H54 (cell line): ENCODE measurements at regions not wholly inside any gene's neighbourhood (a gene's known extent, or its start where the extent isn't known, plus 50 kb on each side); places are given as distances from the start of the nearest gene placed in this dataset.

Experiments
- DNase-seq: peaks from one replicate; pipeline ENCODE4 v3.0.0; 2011; ENCODE audit warnings: low spot score, mixed read lengths; ENCODE audit not compliant: insufficient read length
- FAIRE-seq: peaks from 3 replicates; lab custom pipeline; 2011; peaks lifted over from hg19 to GRCh38; lab: Jason Lieb, UNC
- POLR2A ChIP-seq: IDR thresholded peaks from 2 replicates; pipeline ENCODE4 v1.6.1; 2011; ENCODE audit warnings: low read depth, mild to moderate bottlenecking, low read length

DNA sequence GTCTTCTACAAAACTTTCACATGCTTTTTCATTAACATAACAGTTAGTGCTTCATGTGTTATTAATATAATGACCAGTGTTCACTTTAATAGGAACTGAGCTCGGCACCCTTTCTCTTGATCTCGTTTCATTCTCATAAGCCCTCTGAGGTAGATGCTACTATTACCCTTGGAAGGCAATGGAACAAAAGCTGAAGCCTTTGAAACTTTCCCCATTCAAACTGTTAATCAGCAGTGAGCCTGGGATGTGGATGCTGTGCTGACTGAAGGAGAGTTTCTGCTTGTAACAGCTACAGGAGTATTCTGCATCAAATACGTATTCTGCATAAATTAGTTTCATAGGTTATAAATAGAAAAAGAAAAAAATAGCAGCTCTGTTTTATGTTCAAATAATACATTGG is 904.0 kb upstream of the CDH2 start:
- FAIRE-seq, result no peak
- TF ChIP-seq POLR2A, result no peak
- no peak for DNase-seq

DNA sequence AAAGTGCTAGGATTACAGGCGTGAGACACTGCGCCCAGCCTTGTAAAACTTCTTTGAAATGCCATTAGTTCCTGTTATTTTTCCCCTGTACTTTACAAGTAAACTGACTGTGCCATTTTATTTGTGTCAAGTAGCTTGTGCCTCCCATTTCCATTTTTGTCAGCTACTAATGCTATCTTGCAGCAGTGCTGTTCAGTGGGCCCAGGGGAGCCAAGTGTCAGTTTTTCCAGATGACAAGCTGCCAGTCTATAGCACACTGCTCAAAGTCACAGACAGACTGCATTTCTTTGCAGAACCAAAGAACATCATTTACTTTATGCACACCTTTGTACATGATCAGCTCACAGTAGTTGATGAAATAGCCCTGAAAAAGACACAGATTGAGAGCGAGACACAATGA is 901.3 kb upstream of the CDH2 start:
- DNase-seq (no peak), FAIRE-seq (no peak)
- no peak for TF ChIP-seq POLR2A

DNA sequence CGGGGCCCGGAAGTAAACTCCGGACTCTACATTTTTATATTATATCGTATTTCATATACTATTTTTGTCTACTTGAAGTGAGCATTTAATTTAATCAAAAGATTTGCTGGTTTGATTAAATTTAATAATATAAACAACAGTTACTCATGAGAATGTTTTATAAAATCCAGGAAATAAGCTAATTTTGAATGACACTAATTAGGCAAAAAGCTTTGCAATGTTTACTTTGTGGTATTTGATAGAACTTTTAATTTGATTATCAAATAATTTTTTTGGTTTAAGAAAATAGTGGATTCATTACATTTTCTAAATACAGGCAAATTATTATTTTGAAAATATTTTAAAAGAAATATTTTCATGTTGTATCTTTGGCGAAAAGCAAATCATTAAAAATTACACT is 900.4 kb upstream of the CDH2 start:
- DNase-seq (no peak), FAIRE-seq (no peak)
- no peak for TF ChIP-seq POLR2A

DNA sequence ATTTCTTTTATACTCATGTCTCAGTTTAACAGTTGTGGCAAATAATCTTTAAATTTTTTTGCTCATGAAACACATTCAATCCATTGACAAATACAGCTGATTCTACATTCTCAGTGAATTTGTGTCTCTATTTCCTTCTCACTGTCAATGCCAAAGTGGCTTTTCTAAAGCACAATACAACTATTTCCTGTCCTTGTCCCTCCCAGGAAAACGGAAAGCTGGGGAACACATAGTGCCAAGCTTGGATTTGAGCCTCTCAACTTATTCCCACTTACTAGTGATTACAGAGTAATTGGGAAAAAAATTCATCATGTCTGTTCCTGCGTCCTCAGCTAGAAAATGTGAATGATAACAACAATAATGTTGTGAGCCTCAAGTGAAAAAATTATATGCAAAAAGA is 899.7 kb upstream of the CDH2 start:
- no peak for TF ChIP-seq POLR2A
- FAIRE-seq (no peak), DNase-seq (no peak)

DNA sequence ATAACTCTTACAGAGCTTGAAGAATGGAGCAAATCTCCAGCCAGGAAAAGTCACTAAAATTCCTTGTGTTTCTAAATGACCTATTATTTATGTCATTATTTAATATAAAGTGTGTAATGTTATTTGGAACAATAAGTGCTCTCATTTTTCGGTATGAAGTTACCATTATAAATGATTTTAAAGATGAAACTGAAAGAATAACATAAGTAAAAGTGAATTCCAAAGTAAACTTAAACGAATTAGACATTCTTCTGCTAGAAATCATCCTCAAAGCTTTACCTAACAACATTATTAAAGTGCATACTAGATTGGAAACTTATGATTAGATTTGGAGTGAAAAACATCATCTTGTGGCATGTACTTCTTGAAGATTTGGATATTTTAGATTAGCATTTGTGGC is 897.2 kb upstream of the CDH2 start:
- no peak for FAIRE-seq
- no peak for TF ChIP-seq POLR2A
- DNase-seq, result no peak

DNA sequence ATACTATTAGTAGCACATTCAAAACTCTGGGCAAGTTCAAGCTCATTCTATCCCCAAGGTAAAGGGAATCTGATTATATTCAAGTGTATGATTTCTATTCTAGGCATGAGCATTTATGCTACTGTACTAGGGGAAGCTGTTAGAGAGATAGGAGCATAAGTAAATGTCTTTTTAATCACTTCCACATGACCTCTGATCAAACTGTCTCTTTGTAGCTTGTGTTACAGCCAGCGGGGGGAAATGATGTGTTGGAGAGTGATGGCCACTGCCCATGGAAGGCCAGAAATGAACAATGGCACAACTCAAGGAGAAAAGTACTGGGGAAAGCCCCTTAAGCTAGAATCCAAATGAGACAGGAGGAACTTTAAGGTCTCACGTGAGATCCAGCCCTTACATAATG is 894.9 kb upstream of the CDH2 start:
- TF ChIP-seq POLR2A, result no peak
- FAIRE-seq, result no peak
- no peak for DNase-seq

DNA sequence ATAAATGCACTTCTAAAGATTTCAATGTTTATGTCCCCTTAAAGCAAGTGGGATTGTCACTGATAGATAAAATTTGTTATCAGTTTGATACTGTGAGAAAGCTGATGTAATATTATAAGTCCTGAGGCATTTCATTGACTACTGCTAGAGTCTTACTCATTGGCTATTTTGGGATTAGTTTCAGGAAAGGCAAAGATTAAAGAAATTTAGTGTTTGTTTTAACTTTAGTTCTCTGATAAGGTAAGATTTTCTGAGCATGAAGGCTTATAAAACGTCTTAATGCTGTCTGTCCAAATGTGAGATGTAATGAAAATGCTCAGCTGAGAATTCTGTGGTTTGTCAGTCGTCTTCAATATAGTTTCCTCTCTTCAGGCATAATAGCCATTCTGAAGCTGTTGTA is 886.4 kb upstream of the CDH2 start:
- DNase-seq (no peak), FAIRE-seq (no peak)
- no peak for TF ChIP-seq POLR2A

DNA sequence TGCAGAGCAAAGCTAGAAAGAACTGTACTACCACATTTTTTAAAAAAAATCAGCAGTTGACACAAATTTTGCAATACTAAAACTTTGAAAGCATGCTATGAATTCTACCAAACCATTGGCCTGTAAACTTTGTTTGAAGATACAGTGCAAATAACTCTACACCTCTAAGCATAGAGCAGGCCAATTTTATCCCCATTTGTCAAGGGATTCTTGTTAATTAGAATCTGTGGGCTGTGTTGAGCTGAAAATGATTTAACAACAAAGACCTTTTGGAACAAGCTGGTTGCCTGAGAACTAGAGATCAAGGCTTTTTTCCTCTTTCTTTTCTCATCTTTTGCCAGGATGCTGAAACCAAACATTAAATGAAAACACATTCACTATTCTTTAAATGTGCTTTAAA is 886.0 kb upstream of the CDH2 start:
- FAIRE-seq (no peak), DNase-seq (no peak)
- no peak for TF ChIP-seq POLR2A

DNA sequence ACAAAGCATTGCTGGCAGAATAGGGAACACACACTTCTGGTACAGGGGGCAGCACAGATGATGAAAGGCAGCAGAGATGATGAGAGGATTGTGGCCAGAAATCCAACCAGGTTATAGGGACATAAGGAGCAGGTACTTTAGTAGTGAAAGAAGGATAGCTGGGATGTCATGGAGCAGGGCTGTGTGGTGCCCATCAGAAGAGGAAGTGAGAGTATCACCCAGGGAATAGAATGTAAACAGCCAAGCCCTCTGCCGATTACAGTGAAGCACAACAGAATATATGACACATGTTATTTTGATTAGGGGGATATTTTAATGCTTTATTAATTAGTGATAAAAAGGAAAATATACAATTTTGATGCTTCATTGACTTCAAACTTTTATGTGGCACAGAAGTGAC is 883.4 kb upstream of the CDH2 start:
- DNase-seq (no peak), FAIRE-seq (no peak)
- TF ChIP-seq POLR2A, result no peak

DNA sequence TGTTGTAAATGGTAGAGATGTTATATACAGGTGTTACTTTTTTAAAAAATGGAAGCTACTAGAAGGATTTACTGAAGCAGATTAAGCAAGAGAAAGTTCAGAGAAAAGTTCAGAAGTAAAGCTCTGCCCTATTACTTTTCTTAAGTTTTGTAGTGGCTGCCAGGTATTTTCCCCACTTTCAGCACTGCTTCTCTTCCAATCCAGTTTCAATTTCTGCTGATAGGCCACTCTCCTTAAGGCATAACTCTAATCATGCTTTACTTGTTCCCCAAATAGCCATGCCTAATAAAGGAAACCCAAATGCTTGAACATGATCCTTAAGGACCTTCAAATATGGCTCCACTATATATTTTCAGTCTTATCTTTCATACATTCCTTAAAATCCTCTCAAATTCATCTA is 880.8 kb upstream of the CDH2 start:
- FAIRE-seq, result no peak

DNA sequence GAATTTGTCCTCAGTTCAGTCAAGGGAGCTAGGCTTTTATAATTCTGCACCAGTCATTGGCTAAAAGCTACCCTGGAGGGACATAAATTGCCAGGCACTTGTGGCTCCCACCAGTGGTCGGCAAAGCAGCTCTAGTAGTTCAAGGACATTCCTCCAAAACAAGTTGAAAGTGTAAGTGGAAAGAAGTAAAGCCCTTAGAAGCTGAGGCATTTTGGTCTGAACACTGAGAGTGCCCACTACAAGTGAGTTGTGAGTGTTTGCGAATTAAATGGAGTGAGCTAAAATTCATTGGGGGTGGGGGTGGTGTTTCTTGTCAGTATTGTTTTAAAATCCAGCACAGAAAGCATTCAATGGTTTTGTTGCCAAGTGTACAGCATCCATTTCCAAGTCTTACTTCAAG is 879.9 kb upstream of the CDH2 start:
- DNase-seq, result no peak
- no peak for FAIRE-seq
- TF ChIP-seq POLR2A, result no peak

More for the DNA sequence above, 880.8 kb upstream of the CDH2 start:
- no peak for DNase-seq
- TF ChIP-seq POLR2A, result no peak

DNA sequence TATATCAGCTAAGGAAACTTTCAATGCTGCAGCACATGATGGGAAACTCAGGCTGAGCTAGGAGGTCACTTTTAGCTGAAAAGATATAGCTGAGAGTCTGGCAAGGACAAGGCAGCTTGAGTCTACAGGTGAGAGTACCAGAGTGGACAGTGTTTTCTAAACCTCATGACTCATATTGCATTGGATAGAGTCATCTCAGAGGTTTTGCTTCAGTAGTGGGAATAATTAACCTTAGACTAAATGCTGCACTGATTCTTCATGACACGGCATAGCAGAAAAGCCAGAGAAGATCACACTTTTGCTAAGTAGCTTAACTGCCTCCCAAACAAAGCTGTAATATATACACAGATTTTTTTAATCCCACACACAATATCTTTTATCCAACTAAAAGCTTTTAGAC is 865.0 kb upstream of the CDH2 start:
- no peak for FAIRE-seq

DNA sequence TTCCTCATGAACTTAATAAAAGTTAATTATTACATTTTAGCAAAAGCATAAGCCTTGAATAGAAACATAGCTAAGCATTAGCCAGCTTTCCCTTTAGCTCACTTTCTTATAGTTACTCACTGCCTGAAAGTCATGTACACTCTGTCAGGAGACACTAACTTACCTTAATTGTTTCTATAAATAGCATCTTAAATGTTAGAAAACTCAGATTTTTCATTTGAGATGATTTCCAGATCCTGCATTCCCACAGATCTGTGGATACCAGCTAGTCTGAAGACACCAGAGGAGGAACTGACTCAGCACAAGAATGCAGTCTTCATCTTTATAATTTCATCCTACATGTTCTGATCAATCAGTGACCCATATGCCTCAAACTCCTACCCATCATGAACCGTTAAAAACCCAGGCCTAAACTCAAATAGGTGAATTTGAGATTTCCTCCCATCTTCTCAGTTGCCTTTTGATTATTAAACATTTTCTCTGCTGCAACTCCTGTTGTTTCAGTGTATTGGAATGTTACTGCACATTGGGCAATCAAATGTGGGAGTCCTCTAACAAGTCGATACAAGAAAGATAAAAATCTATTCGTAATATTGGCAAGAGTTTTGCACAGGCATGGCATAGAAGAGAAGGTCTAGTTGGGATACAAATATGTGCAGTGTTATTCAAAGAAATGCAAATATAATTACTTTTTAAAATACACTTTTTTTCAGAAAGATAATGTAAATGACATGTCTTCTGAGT is 857.4 kb upstream of the CDH2 start:
- TF ChIP-seq POLR2A, result no peak
- no peak for DNase-seq
- FAIRE-seq, result no peak

More for the DNA sequence above, 865.0 kb upstream of the CDH2 start:
- no peak for TF ChIP-seq POLR2A
- no peak for DNase-seq

DNA sequence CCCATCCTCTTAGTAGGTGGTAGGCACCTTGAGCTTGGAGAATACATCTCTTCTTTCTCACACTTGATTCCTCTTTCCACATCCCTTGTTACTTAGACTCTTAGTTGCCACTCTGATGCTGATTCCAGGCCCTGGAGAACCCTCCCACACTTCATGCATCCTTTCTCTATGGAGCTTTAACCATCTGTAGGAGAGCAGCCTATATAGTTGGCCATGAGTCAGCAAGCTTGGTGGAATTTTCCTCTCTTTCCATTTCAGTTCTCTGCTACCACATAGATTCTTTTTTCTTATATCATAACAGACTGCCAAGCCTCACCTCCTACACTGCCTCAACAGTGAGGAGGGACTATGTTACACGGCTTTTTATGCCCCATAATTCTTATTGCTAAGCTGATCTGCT is 851.6 kb upstream of the CDH2 start:
- DNase-seq (no peak), FAIRE-seq (no peak)
- no peak for TF ChIP-seq POLR2A

DNA sequence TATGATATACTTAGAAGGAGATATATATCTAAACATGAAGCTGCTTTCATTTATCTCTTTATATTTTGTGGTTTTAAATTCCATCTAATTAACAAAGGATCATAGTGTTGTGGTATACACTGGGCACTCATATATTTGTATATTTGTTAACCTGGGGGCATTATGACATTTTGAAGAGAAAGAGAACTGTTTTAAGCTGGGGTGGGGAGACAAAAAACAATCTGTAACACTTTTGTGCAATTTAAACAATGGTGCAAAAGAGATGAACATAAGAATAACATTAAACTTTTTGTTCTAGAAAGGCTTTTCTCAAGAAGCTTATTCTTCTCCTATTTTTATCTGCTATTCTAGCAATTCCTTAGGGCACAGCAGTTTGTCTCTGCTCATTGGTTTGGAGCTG is 842.0 kb upstream of the CDH2 start:
- FAIRE-seq (no peak), DNase-seq (no peak)
- TF ChIP-seq POLR2A, result no peak
